Esophagus (tissue), 2 donors: ENCODE measurements at regions not wholly inside any gene's neighbourhood (a gene's known extent, or its start where the extent isn't known, plus 50 kb on each side); places are given as distances from the start of the nearest gene placed in this dataset.

Source experiments
- H3K27ac ChIP-seq, 2 donors: one replicate each; pipeline ENCODE4 v1.5.1; 2013; ENCODE audit warnings: low read depth in 2 of 2, mild to moderate bottlenecking in 2 of 2, inconsistent platforms in 1 of 2, low read length in 1 of 2, moderate library complexity in 1 of 2
- H3K27me3 ChIP-seq, 2 donors: one replicate each; pipeline ENCODE4 v1.6.1; 2013; ENCODE audit warnings: low read length in 2 of 2, control low read depth in 1 of 2, mild to moderate bottlenecking in 1 of 2; ENCODE audit not compliant: insufficient read depth in 2 of 2, control insufficient read depth in 1 of 2
- H3K36me3 ChIP-seq, 2 donors: one replicate each; pipeline ENCODE4 v1.6.1; 2013; ENCODE audit warnings: low read length in 1 of 2; ENCODE audit not compliant: control insufficient read depth in 2 of 2, insufficient read depth in 2 of 2
- H3K4me1 ChIP-seq, 2 donors: one replicate each; pipeline ENCODE4 v1.6.1; 2013; ENCODE audit warnings: low read length in 1 of 2; ENCODE audit not compliant: control insufficient read depth in 2 of 2, insufficient read depth in 2 of 2
- H3K4me3 ChIP-seq, 2 donors: one replicate each; pipeline ENCODE4 v1.5.1; 2013; ENCODE audit warnings: low read length in 2 of 2, mild to moderate bottlenecking in 2 of 2, low read depth in 1 of 2, moderate library complexity in 1 of 2
- H3K9me3 ChIP-seq, 2 donors: one replicate each; pipeline ENCODE4 v1.6.1; 2013; ENCODE audit warnings: mild to moderate bottlenecking in 2 of 2, low read depth in 1 of 2, low read length in 1 of 2, moderate library complexity in 1 of 2; ENCODE audit not compliant: control insufficient read depth in 2 of 2, insufficient read depth in 1 of 2
- WGBS, 2 donors: extraction: QIAGEN DNeasy Blood & Tissue Kit; methylation state at CpG; one replicate each; pipeline ENCODE4 v1.1.7; 2013; 5-methylcytosine and 5-hydroxymethylcytosine counted together
- donor health status: healthy with polysubstance abuse.
- donor health status: Bipolar disorder and iron deficiency.

DNA sequence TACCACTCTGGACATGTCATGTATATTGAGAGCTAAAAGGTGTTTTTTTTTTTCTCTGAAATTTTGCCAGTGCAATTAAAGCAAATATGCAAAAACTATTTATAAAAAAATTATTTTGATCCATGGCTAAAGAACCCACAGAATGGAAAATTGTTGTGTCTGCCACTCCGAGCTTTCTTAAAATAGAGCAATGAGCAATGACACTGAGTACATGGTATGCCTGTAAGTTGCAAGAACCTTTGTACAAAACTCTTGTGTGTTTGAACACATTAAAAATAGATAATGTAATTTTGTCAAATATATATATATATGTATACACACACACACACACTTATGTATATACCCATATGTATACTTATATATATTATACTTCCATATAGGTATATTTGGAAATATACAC, 1530.9 kb upstream of the B3GALT2 start:
- Histone ChIP-seq H3K4me1 (no peaks in the 10 kb centered on the region), H3K27me3 (no peaks in the 10 kb centered on the region), H3K9me3 (no peaks in the 10 kb centered on the region), H3K4me3 (no peak overlapping the region), H3K27ac (no peak overlapping the region), H3K36me3 (no peaks in the 10 kb centered on the region)
- WGBS, 2 donors: 70 to 78% methylated on average over 1 of the region's 1 CpG

DNA sequence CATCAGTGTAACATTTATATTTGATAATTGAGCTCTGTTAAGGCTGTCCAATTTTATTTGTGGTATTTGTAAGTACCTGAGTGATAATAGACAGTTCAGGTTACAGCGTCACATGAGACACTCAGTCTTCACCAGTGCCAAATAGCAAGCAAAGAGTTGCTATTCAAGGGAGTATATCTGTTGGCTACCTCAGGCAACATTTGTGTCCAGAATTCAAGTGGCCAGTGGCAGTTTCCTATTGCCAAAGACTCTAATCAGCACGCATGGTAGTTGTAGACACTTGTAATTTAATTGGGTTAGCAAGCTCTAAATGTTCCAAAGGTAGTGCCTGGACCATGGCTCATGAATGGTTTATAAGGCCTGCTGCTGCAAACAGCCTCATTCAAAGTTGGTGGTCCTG, 1524.3 kb upstream of the B3GALT2 start:
- Histone ChIP-seq H3K9me3 (no peaks in the 10 kb centered on the region), H3K36me3 (no peaks in the 10 kb centered on the region), H3K27ac (no peak overlapping the region), H3K27me3 (no peaks in the 10 kb centered on the region), H3K4me1 (no peaks in the 10 kb centered on the region), H3K4me3 (no peak overlapping the region)
- WGBS, 2 donors: 89 to 90% methylated on average over 2 of the region's 2 CpGs

DNA sequence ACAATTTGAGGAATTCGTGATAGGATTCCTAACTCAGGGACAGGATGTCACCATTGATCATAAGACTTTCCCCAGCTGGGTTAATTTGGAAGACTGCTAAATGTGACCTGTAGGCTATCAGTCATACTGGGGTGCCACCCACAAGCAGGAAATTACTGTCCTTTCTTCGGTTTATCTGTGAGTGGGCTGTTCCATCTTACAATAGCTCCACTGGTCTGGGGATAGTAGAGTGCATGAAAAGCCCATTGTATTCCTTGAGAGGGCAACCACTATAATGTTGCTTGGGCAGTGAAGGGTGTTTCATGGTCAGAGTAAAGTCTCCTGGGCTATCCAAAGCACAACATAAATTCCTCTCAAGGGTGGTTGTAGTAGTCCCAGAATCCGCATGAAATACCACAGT, 1523.0 kb upstream of the B3GALT2 start:
- Histone ChIP-seq H3K27me3 (no peaks in the 10 kb centered on the region), H3K9me3 (no peaks in the 10 kb centered on the region), H3K36me3 (no peaks in the 10 kb centered on the region), H3K4me1 (no peaks in the 10 kb centered on the region), H3K4me3 (no peak overlapping the region), H3K27ac (no peak overlapping the region)
- 66 to 76% methylated on average over 3 of the region's 3 CpGs for WGBS, 2 donors

DNA sequence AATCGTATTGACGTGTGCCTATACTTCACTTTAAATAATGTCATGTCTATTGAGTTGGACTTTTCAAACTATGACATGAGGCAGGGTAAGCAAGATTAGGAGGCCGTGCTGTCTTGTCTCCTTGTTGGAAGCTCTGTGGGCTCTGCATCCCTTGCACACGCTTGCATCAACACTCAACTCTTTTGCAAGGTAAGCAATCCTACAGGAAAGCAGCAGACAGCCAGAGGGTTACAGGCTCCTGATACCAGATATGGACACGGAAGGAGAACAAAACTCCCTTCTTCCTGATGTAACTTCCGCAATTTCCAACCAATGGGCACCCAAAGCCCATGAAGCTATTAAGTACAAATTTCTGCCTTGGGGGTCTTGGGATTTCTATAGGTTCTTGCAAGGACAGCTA, 1520.7 kb upstream of the B3GALT2 start:
- Histone ChIP-seq H3K4me1 (no peaks in the 10 kb centered on the region), H3K9me3 (no peaks in the 10 kb centered on the region), H3K4me3 (no peak overlapping the region), H3K27me3 (no peaks in the 10 kb centered on the region), H3K36me3 (no peaks in the 10 kb centered on the region), H3K27ac (no peak overlapping the region)
- WGBS, 2 donors: 89% methylated on average over 6 of the region's 6 CpGs

DNA sequence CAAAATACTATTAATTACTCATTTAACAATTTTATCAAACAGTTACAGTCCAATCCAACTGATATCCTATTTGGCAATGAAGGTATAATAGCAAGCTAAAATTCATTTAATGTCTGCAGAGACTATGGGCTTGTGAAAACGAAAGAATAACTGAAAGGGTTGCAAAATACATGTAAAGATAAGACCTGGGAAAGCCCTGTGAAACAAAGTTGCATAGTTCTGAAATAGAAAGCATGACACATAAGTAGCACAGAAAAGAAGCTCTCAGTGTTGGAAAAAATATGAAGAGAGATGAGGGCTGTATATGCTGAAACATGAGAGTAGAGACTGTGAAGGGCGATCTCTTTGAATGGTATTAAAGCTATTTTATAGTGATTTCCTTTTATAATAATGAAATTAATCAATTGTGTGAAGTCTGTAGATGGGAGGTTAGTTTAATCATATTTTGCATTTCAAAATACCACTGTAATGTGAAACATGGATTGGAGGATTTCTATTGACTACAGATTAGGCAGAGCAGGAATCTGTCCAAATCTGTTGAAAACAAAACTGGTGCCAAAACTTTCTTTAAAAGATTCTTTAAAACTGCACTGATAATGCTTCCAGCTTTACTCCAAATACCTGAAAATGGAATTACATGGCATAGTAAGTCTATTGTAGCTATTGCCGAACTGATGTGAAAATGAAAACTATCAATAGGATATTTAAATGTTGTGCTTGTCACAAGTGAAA, 1518.9 kb upstream of the B3GALT2 start:
- H3K9me3 ChIP-seq: no peaks in the 10 kb centered on the region
- WGBS, 2 donors: 51 to 73% methylated on average over 3 of the region's 3 CpGs
- no peaks in the 10 kb centered on the region for H3K27me3 ChIP-seq

DNA sequence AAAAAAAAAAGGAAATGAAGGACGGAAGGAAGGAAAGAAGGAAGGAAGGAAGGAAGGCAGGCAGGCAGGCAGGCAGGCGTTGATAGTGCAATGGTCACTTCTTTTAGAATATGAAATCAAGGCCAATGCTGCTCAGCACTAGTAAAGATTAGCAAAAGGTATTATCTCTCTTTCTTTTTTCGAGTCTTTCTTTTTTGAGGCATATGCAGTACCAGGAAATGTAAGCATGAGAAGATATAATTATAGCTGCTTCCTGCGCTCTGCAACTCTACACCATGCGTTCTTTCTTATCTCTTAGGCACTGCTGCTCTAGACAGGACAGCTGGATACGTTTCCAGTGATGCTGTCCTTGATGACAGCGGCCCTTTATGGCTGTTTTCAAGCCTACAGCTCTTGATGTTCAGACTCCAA, 1512.5 kb upstream of the B3GALT2 start:
- 61 to 70% methylated on average over 7 of the region's 7 CpGs for WGBS, 2 donors
- Histone ChIP-seq H3K4me3 (no peak overlapping the region), H3K27ac (no peak overlapping the region), H3K36me3 (no peaks in the 10 kb centered on the region), H3K27me3 (no peaks in the 10 kb centered on the region), H3K4me1 (no peaks in the 10 kb centered on the region), H3K9me3 (no peaks in the 10 kb centered on the region)

More for the DNA sequence above, 1518.9 kb upstream of the B3GALT2 start:
- Histone ChIP-seq H3K36me3 (no peaks in the 10 kb centered on the region), H3K4me1 (no peaks in the 10 kb centered on the region), H3K27ac (no peak overlapping the region), H3K4me3 (no peak overlapping the region)

DNA sequence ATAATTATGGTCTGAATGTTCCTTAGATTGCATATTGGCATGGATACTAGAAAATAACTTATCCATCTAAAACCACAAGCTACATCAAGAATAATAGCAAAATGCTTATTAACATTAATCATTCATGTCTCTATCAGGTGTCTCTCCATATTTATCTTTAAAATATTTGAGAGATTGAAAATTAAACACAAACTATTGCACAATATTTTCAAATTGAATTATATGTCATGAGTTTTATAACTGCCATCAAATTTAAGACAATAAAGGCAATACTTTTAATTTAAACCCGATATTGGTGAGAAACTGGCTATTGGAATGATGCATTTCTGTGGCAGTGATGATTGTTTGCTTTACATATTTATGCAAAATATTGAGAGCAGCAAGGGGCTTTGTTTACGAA, 1506.8 kb upstream of the B3GALT2 start:
- WGBS, 2 donors: 81% methylated on average over 2 of the region's 2 CpGs
- H3K9me3 ChIP-seq: no peaks in the 10 kb centered on the region
- H3K4me1 ChIP-seq: no peaks in the 10 kb centered on the region
- no peaks in the 10 kb centered on the region for H3K27me3 ChIP-seq
- H3K27ac ChIP-seq: no peak overlapping the region
- H3K36me3 ChIP-seq: no peaks in the 10 kb centered on the region
- no peak overlapping the region for H3K4me3 ChIP-seq

DNA sequence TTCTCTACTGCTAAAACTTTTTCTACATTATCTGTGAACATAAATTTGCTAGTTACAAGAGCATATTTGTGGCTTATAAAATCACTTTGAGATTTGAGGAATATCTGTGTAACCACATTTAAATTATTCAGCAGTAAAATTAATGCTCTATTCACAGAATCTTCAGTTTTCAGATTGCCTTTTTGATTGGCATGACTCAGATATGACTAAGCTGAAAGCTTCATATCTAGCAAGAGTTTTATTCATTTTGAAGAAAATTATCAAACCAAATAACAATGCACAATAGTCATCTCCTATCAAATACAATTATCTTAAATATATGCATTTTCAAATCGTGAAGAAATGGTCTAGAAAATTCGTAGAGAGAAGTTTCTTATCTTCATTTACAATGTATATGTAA, 1498.2 kb upstream of the B3GALT2 start:
- no peaks in the 10 kb centered on the region for H3K27me3 ChIP-seq
- no peaks in the 10 kb centered on the region for H3K9me3 ChIP-seq
- no peak overlapping the region for H3K27ac ChIP-seq
- no peaks in the 10 kb centered on the region for H3K36me3 ChIP-seq
- H3K4me1 ChIP-seq: no peaks in the 10 kb centered on the region
- H3K4me3 ChIP-seq: no peak overlapping the region
- 59 to 62% methylated on average over 2 of the region's 2 CpGs for WGBS, 2 donors

DNA sequence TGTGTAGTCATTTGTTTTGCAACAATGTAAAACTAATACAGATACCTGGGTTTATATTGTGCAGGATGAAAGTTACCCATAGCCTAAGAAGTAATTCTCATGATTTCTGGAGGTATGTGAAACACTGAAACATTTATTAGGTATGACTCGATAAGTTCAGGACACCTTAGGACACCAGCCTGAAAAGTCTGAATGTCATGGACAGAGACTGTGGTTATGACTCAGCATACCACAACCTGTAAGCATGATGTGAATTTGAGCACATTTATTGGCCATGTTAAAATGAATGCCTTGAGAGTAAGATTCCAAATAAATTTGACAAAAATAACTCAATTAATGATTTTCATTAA, 1471.7 kb upstream of the B3GALT2 start:
- H3K27me3 ChIP-seq: no peaks in the 10 kb centered on the region
- H3K27ac ChIP-seq: no peak overlapping the region
- H3K4me1 ChIP-seq: no peaks in the 10 kb centered on the region
- WGBS, 2 donors: 68 to 85% methylated on average over 1 of the region's 1 CpG
- no peaks in the 10 kb centered on the region for H3K36me3 ChIP-seq
- no peak overlapping the region for H3K4me3 ChIP-seq
- no peaks in the 10 kb centered on the region for H3K9me3 ChIP-seq

DNA sequence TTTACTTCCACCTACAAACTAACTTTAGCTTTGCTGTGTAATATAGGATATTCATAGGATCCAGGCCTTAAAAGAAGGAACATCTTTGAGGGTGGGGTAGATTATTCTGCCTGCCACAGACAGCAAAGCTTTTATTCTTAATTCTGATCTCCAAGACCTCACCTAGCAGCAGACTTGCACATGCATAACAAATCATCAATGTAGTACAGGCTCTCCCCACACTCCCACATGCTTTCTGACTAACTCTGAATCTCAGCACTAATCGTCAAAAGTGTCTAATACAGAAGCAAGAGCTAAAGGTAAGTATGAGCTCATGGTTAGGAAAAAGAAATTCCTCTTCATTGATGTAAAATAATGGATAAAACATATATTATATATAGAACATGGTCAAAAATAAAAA, 1468.5 kb upstream of the B3GALT2 start:
- no peaks in the 10 kb centered on the region for H3K36me3 ChIP-seq
- WGBS, 2 donors: 83 to 84% methylated on average over 1 of the region's 1 CpG
- H3K27ac ChIP-seq: no peak overlapping the region
- no peaks in the 10 kb centered on the region for H3K4me1 ChIP-seq
- no peak overlapping the region for H3K4me3 ChIP-seq
- no peaks in the 10 kb centered on the region for H3K9me3 ChIP-seq
- H3K27me3 ChIP-seq: no peaks in the 10 kb centered on the region
